ENCODE measurements at regions not wholly inside any gene's neighbourhood (a gene's known extent, or its start where the extent isn't known, plus 50 kb on each side); places are given as distances from the start of the nearest gene placed in this dataset.

- Histone ChIP-seq H2AFZ (replicated peaks; ENCODE audit: low read length, poor library complexity) (no peak overlapping the region), H3K23ac (ENCODE audit: low read depth, low read length) (no peak overlapping the region), H2AK5ac (ENCODE audit: low read depth, low read length) (no peak overlapping the region), H3K14ac (replicated peaks; ENCODE audit: low read depth, low read length) (no peak overlapping the region), H2BK15ac (ENCODE audit: low read depth, low read length) (no peak overlapping the region), H3K9me3 (ENCODE audit: control insufficient read depth, insufficient read depth, low read length) (peaks cover 32% of the 10 kb centered on the region), H3K4me3 (ENCODE audit: insufficient read depth, low read depth, low read length) (no peak overlapping the region), H3K4me1 (ENCODE audit: control insufficient read depth, insufficient read depth, low read length) (no peaks in the 10 kb centered on the region), H3K9me1 (ENCODE audit: insufficient read depth, low read length) (no peaks in the 10 kb centered on the region), H3K4me2 (ENCODE audit: low read depth, low read length) (no peak overlapping the region), H3K18ac (ENCODE audit: low read depth, low read length) (no peak overlapping the region), H3K9ac (ENCODE audit: low read depth, low read length) (no peak overlapping the region), H2BK5ac (ENCODE audit: low read depth, low read length, poor library complexity, severe bottlenecking) (no peak overlapping the region), H3K4ac (ENCODE audit: low read depth, low read length) (no peak overlapping the region), H4K5ac (ENCODE audit: low read depth, low read length) (no peak overlapping the region), H4K91ac (ENCODE audit: insufficient read depth, low read depth, low read length) (no peak overlapping the region), H3K27me3 (ENCODE audit: control insufficient read depth, insufficient read depth, low read length) (no peaks in the 10 kb centered on the region), H3K79me1 (ENCODE audit: low read depth in 1 of 2, low read length in 2 of 2) (no peaks in the 10 kb centered on the region), H4K8ac (ENCODE audit: low read depth in 2 of 2, low read length in 2 of 2) (no peak overlapping the region), H2BK120ac (ENCODE audit: low read depth, low read length) (no peak overlapping the region), H3K36me3 (ENCODE audit: control insufficient read depth, insufficient read depth, low read length) (no peaks in the 10 kb centered on the region), H2BK20ac (ENCODE audit: low read depth, low read length) (no peak overlapping the region), H4K20me1 (ENCODE audit: insufficient read depth, low read length) (no peaks in the 10 kb centered on the region), H2AK9ac (replicated peaks; ENCODE audit: low read depth, low read length, poor library complexity) (no peak overlapping the region), H3K56ac (ENCODE audit: extremely low read depth, insufficient read depth, low read length) (no peak overlapping the region), H3K27ac (ENCODE audit: insufficient read depth, low read length) (no peak overlapping the region)
- dilution Hi-C loops (cut with HindIII; ENCODE audit: low sequenced_read_pairs, unreplicated experiment) (no loop called here), in situ Hi-C loops (cut with MboI; ENCODE audit: low sequenced_read_pairs) (no loop called here), intact Hi-C loops (cut with micrococcal nuclease) (no loop called here)
- POLR2A ChIA-PET (ENCODE audit: unreplicated experiment): no interaction called here
- DNase-seq (no peak), ATAC-seq (ENCODE audit: low read depth) (no peak)
- BruUV-seq (replicated peaks): no TSS peak
- TF ChIP-seq BHLHE40 (IDR thresholded peaks at IDR 0.05; ENCODE audit: low read depth, low read length) (no peak), FOS (IDR thresholded peaks at IDR 0.05; ENCODE audit: low read depth, low read length) (no peak)
- CTCF ChIA-PET: no interaction called here
- no CpG with 5 or more reads among the region's 11 CpGs for WGBS, 2 experiments (ENCODE audit: extremely low coverage in 2 of 2, insufficient read length in 1 of 2)
Measured at GRCh38 chr12:131536337-131536736, 174.6 kb upstream of the SFSWAP start.

Measured in IMR-90 (cell line).